K562 (cell line): ENCODE measurements at regions not wholly inside any gene's neighbourhood (a gene's known extent, or its start where the extent isn't known, plus 50 kb on each side); places are given as distances from the start of the nearest gene placed in this dataset.

Experiments used
- ATAC-seq: fragments of 200-7000 bp; cut with Tn5 transposase; 3 replicates; pipeline ENCODE4 v1.9.1; 2020; ENCODE audit warnings: moderate library complexity
- BruUV-seq: library from RNA; stranded (reverse); fragments of 400-500 nt; replicated peaks from 2 replicates; lab custom pipeline; 2021; lab: Mats Ljungman, UMichigan
- CTCF ChIA-PET: fragments of 300-600 bp; formaldehyde crosslinking; extraction: SDS; loops from one replicate; lab custom pipeline; 2021; ENCODE audit warnings: low intra/inter-chr PET ratio; lab: Yijun Ruan, JAX
- POLR2A ChIA-PET: fragments of 300-600, 350-650 bp; sonication (Branson Sonifier 250); formaldehyde crosslinking; extraction: SDS; loops from one replicate; lab custom pipeline; 2021; ENCODE audit warnings: antibody characterized with exemption, inconsistent platforms; lab: Yijun Ruan, JAX
- DNase-seq, 4 experiments: peaks; one replicate each; pipeline versions ENCODE4 v3.0.0 to v3.0.0-alpha.2; 2011 to 2018; ENCODE audit warnings: low spot score in 3 of 4, mixed read lengths in 3 of 4; ENCODE audit errors: extremely low read depth in 1 of 4
- FAIRE-seq: peaks from 2 replicates; lab custom pipeline; 2011; peaks lifted over from hg19 to GRCh38; lab: Jason Lieb, UNC
- H2AFZ ChIP-seq: 2 replicates; pipeline ENCODE4 v1.6.0; 2011; ENCODE audit warnings: low read depth, low read length, control low read depth, inconsistent platforms
- H3K27ac ChIP-seq: fragments of 200-600 bp; 3 replicates; pipeline ENCODE4 v1.8.0; 2011; ENCODE audit warnings: low read depth, mild to moderate bottlenecking, control low read depth, inconsistent platforms, low read length, moderate library complexity, mixed read lengths; ENCODE audit errors: extremely low read depth
- H3K27me3 ChIP-seq, 2 experiments: fragments of 300-600 bp in 1 of 2; 2 replicates in 1 of 2; 3 replicates in 1 of 2; pipeline versions ENCODE4 v1.6.0 to v1.8.0; 2011; ENCODE audit warnings: inconsistent platforms in 2 of 2, low read length in 2 of 2, mild to moderate bottlenecking in 1 of 2, mixed read lengths in 1 of 2, moderate library complexity in 1 of 2; ENCODE audit not compliant: control insufficient read depth in 2 of 2, insufficient read depth in 2 of 2
- H3K36me3 ChIP-seq: fragments of 300-600 bp; 3 replicates; pipeline ENCODE4 v1.8.0; 2011; ENCODE audit warnings: mild to moderate bottlenecking, low read length, inconsistent platforms; ENCODE audit not compliant: control insufficient read depth, insufficient read depth
- H3K4me1 ChIP-seq, 2 experiments: fragments of 200-600 bp in 1 of 2; replicated peaks in 1 of 2; 2 replicates in 1 of 2; 3 replicates in 1 of 2; pipeline versions ENCODE4 v1.5.1 to v1.8.0; 2011; ENCODE audit warnings: inconsistent platforms in 2 of 2, low read length in 2 of 2, mild to moderate bottlenecking in 1 of 2, mixed read lengths in 1 of 2, moderate library complexity in 1 of 2; ENCODE audit not compliant: control insufficient read depth in 2 of 2, insufficient read depth in 2 of 2
- H3K4me2 ChIP-seq: 2 replicates; pipeline ENCODE4 v1.6.1; 2011; ENCODE audit warnings: low read length, control low read depth, inconsistent platforms, mixed read lengths; ENCODE audit not compliant: insufficient read depth
- H3K4me3 ChIP-seq: fragments of 200-600 bp; sonication (generic), shearing (Covaris generic); 2 replicates; pipeline ENCODE4 v1.5.1; 2016; ENCODE audit warnings: control low read depth, inconsistent platforms
- H3K79me2 ChIP-seq: fragments of 200-600 bp; 3 replicates; pipeline ENCODE4 v1.8.0; 2011; ENCODE audit warnings: low read length, inconsistent platforms; ENCODE audit not compliant: control insufficient read depth, insufficient read depth
- H3K9ac ChIP-seq, 2 experiments: 2 replicates each; pipeline versions ENCODE4 v1.6.0 to v1.6.1; 2011; ENCODE audit warnings: low read depth in 2 of 2, low read length in 2 of 2, control low read depth in 1 of 2, inconsistent platforms in 1 of 2, mild to moderate bottlenecking in 1 of 2, mixed read lengths in 1 of 2; ENCODE audit not compliant: insufficient read depth in 1 of 2
- H3K9me1 ChIP-seq: one replicate; pipeline ENCODE4 v1.6.0; 2011; ENCODE audit warnings: inconsistent platforms, mild to moderate bottlenecking, low read length, moderate library complexity; ENCODE audit not compliant: control insufficient read depth, insufficient read depth
- H3K9me3 ChIP-seq: replicated peaks from 2 replicates; pipeline ENCODE4 v1.5.1; 2011; ENCODE audit warnings: low read depth, low read length, inconsistent platforms; ENCODE audit not compliant: control insufficient read depth, insufficient read depth
- H4K20me1 ChIP-seq: replicated peaks from 2 replicates; pipeline ENCODE4 v1.6.1; 2011; ENCODE audit warnings: low read length, inconsistent platforms, mixed read lengths; ENCODE audit not compliant: control insufficient read depth, insufficient read depth
- FOXP1 ChIP-seq: sonication (generic); formaldehyde crosslinking; IDR thresholded peaks from 2 replicates; pipeline ENCODE4 v1.8.0; 2022; ENCODE audit warnings: mild to moderate bottlenecking, missing genetic modification reagents
- PML ChIP-seq: IDR thresholded peaks from 2 replicates; pipeline ENCODE4 v1.6.1; 2012; ENCODE audit warnings: low read length, inconsistent platforms
- RBM17 ChIP-seq: fragments of 200-400 bp; formaldehyde crosslinking; IDR thresholded peaks from 2 replicates; pipeline ENCODE4 v1.6.1; 2017; ENCODE audit warnings: low read depth, mild to moderate bottlenecking, low read length, borderline replicate concordance
- ZBTB7A ChIP-seq: IDR thresholded peaks from 2 replicates; pipeline ENCODE4 v1.6.1; 2011; ENCODE audit warnings: low read depth, mild to moderate bottlenecking, low read length, moderate library complexity, borderline replicate concordance; ENCODE audit not compliant: control insufficient read depth
- ZNF785 ChIP-seq: fragments of 250-450 bp; sonication (Bioruptor Pico); IDR thresholded peaks from 2 replicates; pipeline ENCODE4 v1.4.0; 2020; ENCODE audit warnings: mild to moderate bottlenecking
- WGBS: fragments of 100-300 bp; shearing (Covaris generic); methylation state at CpG from one replicate; pipeline ENCODE4 v1.1.6; 2016; ENCODE audit warnings: low coverage, mixed read lengths; ENCODE audit not compliant: insufficient coverage; ENCODE audit errors: missing lambda C conversion rate; 5-methylcytosine and 5-hydroxymethylcytosine counted together
- in situ Hi-C: fragments of 300-500 bp; cut with MboI; formaldehyde crosslinking; loops from 4 replicates; pipeline ENCODE4 v1.15.0; 2018; ENCODE audit warnings: inconsistent platforms, mixed read lengths
- intact Hi-C: fragments of 100-400 bp; cut with micrococcal nuclease; formaldehyde crosslinking; loops from 2 replicates; pipeline ENCODE4 v1.14.2; 2022
- TF ChIP-seq, protein P1 (sequence below): fragments of 450-650 bp; IDR thresholded peaks from 2 replicates; pipeline ENCODE4 v1.6.1; 2016; ENCODE audit warnings: mild to moderate bottlenecking, moderate library complexity

- H3K9me1 ChIP-seq: no peaks in the 10 kb centered on the region
- no peaks in the 10 kb centered on the region for H3K36me3 ChIP-seq
- intact Hi-C loops (no loop called here), in situ Hi-C loops (no loop called here)
- no peaks in the 10 kb centered on the region; a peak in 1 of 5 replicates for H3K27me3 ChIP-seq
- peak overlapping the region; percentile 52 to 55 for H3K9ac ChIP-seq
- CTCF ChIA-PET: no interaction called here
- H3K4me3 ChIP-seq: peak overlapping the region; percentile 39
- no peaks in the 10 kb centered on the region for H4K20me1 ChIP-seq
- TF ChIP-seq, protein P1, sequence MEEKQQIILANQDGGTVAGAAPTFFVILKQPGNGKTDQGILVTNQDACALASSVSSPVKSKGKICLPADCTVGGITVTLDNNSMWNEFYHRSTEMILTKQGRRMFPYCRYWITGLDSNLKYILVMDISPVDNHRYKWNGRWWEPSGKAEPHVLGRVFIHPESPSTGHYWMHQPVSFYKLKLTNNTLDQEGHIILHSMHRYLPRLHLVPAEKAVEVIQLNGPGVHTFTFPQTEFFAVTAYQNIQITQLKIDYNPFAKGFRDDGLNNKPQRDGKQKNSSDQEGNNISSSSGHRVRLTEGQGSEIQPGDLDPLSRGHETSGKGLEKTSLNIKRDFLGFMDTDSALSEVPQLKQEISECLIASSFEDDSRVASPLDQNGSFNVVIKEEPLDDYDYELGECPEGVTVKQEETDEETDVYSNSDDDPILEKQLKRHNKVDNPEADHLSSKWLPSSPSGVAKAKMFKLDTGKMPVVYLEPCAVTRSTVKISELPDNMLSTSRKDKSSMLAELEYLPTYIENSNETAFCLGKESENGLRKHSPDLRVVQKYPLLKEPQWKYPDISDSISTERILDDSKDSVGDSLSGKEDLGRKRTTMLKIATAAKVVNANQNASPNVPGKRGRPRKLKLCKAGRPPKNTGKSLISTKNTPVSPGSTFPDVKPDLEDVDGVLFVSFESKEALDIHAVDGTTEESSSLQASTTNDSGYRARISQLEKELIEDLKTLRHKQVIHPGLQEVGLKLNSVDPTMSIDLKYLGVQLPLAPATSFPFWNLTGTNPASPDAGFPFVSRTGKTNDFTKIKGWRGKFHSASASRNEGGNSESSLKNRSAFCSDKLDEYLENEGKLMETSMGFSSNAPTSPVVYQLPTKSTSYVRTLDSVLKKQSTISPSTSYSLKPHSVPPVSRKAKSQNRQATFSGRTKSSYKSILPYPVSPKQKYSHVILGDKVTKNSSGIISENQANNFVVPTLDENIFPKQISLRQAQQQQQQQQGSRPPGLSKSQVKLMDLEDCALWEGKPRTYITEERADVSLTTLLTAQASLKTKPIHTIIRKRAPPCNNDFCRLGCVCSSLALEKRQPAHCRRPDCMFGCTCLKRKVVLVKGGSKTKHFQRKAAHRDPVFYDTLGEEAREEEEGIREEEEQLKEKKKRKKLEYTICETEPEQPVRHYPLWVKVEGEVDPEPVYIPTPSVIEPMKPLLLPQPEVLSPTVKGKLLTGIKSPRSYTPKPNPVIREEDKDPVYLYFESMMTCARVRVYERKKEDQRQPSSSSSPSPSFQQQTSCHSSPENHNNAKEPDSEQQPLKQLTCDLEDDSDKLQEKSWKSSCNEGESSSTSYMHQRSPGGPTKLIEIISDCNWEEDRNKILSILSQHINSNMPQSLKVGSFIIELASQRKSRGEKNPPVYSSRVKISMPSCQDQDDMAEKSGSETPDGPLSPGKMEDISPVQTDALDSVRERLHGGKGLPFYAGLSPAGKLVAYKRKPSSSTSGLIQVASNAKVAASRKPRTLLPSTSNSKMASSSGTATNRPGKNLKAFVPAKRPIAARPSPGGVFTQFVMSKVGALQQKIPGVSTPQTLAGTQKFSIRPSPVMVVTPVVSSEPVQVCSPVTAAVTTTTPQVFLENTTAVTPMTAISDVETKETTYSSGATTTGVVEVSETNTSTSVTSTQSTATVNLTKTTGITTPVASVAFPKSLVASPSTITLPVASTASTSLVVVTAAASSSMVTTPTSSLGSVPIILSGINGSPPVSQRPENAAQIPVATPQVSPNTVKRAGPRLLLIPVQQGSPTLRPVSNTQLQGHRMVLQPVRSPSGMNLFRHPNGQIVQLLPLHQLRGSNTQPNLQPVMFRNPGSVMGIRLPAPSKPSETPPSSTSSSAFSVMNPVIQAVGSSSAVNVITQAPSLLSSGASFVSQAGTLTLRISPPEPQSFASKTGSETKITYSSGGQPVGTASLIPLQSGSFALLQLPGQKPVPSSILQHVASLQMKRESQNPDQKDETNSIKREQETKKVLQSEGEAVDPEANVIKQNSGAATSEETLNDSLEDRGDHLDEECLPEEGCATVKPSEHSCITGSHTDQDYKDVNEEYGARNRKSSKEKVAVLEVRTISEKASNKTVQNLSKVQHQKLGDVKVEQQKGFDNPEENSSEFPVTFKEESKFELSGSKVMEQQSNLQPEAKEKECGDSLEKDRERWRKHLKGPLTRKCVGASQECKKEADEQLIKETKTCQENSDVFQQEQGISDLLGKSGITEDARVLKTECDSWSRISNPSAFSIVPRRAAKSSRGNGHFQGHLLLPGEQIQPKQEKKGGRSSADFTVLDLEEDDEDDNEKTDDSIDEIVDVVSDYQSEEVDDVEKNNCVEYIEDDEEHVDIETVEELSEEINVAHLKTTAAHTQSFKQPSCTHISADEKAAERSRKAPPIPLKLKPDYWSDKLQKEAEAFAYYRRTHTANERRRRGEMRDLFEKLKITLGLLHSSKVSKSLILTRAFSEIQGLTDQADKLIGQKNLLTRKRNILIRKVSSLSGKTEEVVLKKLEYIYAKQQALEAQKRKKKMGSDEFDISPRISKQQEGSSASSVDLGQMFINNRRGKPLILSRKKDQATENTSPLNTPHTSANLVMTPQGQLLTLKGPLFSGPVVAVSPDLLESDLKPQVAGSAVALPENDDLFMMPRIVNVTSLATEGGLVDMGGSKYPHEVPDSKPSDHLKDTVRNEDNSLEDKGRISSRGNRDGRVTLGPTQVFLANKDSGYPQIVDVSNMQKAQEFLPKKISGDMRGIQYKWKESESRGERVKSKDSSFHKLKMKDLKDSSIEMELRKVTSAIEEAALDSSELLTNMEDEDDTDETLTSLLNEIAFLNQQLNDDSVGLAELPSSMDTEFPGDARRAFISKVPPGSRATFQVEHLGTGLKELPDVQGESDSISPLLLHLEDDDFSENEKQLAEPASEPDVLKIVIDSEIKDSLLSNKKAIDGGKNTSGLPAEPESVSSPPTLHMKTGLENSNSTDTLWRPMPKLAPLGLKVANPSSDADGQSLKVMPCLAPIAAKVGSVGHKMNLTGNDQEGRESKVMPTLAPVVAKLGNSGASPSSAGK: no peak
- TF ChIP-seq RBM17: no peak
- peak; percentile 30; the same call in 1 of the 2 replicates for TF ChIP-seq ZBTB7A
- no peak for TF ChIP-seq PML
- TF ChIP-seq ZNF785 (CRISPR knock-in tag): no peak
- no peak for TF ChIP-seq FOXP1 (CRISPR knock-in tag)
- TF ChIP-seq, all 486 proteins: peak for 1
- H3K27ac ChIP-seq: 0 out of 3 replicates have a peak overlapping the region, but pooled peaks have one; percentile 10
- ATAC-seq (peak; percentile 78), FAIRE-seq (no peak), DNase-seq (no peak)
- H3K79me2 ChIP-seq: no peaks in the 10 kb centered on the region
- peak overlapping the region; percentile 95 for H2AFZ ChIP-seq
- H3K4me1 ChIP-seq: 0 out of 5 replicates have a peak, but pooled peaks cover 0 to 3% of the 10 kb centered on the region in 2 experiments
- POLR2A ChIA-PET: interaction anchor here (0.6 to 1.3 kb wide), 3 partner anchors 9 to 73 kb away, joined by 3 read pairs; no protein-coding TSS in a partner anchor
- H3K4me2 ChIP-seq: peak overlapping the region; percentile 76
- WGBS: 58% methylated on average over 14 of the region's 19 CpGs
- no TSS peak for BruUV-seq
- no peaks in the 10 kb centered on the region for H3K9me3 ChIP-seq
Observed at GRCh38 chr14:103259801-103260628, 74.0 kb upstream of the EIF5 start.
